ES-I3 (cell line): ENCODE measurements at regions not wholly inside any gene's neighbourhood (a gene's known extent, or its start where the extent isn't known, plus 50 kb on each side); places are given as distances from the start of the nearest gene placed in this dataset.
"Not testable (repeated sequence)": the region's sequence is repeated elsewhere in the genome, so short reads cannot be mapped to it uniquely, and the experiment has no call there.

Experiments
- H3K36me3 ChIP-seq: 2 replicates; pipeline ENCODE4 v1.6.1; 2013; ENCODE audit warnings: mild to moderate bottlenecking, low read length, control low read depth, moderate library complexity; ENCODE audit not compliant: insufficient read depth
- H3K4me1 ChIP-seq: 2 replicates; pipeline ENCODE4 v1.6.1; 2013; ENCODE audit warnings: mild to moderate bottlenecking, control low read depth, low read length; ENCODE audit not compliant: insufficient read depth
- H3K9ac ChIP-seq: 2 replicates; pipeline ENCODE4 v1.6.1; 2013; ENCODE audit warnings: low read depth, mild to moderate bottlenecking, low read length, moderate library complexity
- H3K9me3 ChIP-seq: 2 replicates; pipeline ENCODE4 v1.6.1; 2013; ENCODE audit warnings: mild to moderate bottlenecking, low read length, moderate library complexity; ENCODE audit not compliant: control insufficient read depth, insufficient read depth

DNA sequence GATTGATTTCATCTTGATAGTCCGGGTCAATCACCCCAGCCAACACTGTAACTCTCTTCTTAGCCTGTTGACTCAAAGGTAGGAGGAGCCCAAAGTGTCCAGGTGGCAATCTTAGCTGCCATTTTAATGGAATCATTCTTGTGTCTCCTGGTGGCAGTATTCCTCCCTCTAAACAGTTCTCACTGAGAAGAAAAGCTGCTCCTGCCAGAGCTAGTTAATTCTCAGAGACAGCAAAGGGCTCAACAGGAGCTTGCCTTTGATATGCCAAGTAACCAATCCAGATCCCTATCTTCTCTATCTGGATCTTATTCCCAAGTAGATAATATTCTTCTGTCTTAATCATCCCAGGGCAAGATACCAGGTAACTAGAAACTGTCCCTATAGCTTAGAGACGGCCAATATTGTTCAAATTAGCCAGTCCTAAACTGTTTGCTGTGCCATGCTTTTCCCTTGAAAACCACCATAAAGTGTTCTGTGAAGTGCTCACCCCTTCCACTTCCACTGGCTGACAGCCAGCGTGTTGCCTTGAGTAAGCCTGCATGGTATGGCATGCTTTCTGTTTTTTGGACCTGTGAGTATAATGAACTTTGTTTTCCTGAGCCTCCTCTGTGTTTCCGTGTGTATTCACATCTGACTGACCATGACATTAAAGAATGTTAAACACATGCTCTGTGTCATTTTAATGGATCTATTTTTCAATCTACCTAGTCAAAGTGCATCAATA is 463.7 kb upstream of the SLITRK5 start:
- no peak overlapping the region for H3K9ac ChIP-seq
- no peaks in the 10 kb centered on the region for H3K9me3 ChIP-seq
- H3K36me3 ChIP-seq: no peaks in the 10 kb centered on the region
- H3K4me1 ChIP-seq: no peaks in the 10 kb centered on the region

DNA sequence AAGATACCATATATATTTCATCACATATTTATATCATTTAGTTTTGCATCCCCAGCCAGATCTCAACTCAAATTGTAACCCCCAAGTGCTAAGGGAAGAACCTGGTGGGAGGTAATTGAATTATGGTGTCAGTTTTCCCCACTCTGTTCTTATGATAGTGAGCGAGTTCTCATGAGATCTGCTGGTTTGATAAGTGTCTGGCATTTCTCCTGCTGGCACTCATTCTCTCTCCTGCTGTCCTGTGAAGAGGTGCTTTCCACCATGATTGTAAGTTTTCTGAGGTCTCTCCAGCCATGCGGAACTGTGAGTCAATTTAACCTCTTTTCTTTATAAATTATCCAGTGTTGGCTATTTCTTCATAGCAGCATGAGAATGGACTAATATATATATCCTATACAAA is 462.5 kb upstream of the SLITRK5 start:
- Histone ChIP-seq H3K4me1 (no peaks in the 10 kb centered on the region), H3K9me3 (no peaks in the 10 kb centered on the region), H3K36me3 (no peaks in the 10 kb centered on the region), H3K9ac (no peak overlapping the region)

DNA sequence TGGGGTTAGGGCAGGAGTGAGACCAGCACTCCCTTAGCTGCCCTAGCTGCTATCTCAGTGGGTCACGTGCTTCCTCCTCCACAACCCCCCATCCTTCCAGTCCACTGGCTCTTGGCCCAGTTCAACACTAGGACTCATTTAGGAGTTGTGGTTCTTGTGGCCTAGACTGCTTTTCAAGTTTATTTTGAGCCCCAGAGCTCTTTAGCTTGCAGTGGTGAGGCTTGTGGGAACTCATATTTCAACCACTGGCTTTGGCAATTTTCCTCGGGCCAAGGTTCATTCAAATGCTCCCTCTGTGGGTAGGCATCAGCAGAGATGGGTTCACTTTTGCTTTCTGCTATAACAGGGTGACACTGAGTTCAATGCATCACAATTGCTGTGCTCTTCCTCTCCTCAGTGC is 436.2 kb upstream of the SLITRK5 start:
- Histone ChIP-seq H3K9ac (no peak overlapping the region), H3K4me1 (no peaks in the 10 kb centered on the region)

DNA sequence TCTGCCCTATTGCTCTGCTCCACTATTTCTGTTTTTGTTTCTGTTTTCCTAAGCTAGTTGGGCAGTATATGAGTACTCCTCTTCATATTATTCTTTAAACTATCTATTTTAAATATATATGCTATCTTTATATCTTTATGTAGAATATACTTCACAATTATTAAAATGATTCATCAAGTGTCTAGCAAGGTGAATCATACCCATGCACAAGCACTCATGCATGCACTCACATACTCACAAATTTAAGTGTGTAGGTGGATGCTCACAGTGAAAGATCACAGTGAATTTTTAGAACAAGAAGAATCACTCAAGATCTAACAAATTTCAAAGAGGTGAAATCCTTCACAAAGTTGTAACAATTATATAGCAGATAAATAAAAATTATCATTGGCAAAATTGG is 435.6 kb upstream of the SLITRK5 start:
- no peaks in the 10 kb centered on the region for H3K36me3 ChIP-seq
- no peaks in the 10 kb centered on the region for H3K9me3 ChIP-seq
- H3K4me1 ChIP-seq: no peaks in the 10 kb centered on the region
- H3K9ac ChIP-seq: no peak overlapping the region

More for the DNA sequence above, 436.2 kb upstream of the SLITRK5 start:
- Histone ChIP-seq H3K36me3 (no peaks in the 10 kb centered on the region), H3K9me3 (no peaks in the 10 kb centered on the region)

DNA sequence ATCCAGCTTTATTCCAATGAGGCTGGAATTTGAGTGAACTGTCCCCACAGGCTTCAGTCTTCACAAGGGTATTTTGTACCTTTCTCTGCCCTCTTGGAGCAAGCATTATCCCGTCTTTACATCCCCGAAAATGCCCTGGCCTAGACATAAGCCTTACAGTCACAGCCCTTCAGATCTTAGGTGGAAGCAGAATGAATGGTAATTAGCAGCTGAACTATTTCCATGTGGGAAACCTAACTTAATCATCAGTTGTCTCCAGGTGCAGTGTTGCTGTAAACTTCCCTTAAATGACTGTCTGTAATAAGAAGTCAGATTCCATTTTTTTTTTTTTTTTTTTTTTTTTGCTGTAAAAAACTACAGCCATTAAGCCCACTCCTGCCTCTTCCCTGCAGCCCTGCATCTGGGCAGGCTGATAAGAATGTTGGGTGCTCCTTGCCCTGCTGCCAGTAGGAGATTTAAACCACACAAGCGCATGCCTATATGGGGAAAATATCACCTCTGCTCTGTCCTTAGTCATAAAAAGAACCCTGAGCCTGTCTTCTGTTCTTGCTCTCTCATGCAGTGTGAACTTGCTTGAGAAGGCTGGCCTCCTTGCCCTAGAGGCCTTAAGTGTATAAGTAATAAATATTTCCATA is 426.8 kb upstream of the SLITRK5 start:
- Histone ChIP-seq H3K4me1 (peaks cover 11% of the 10 kb centered on the region), H3K9me3 (no peaks in the 10 kb centered on the region), H3K36me3 (no peaks in the 10 kb centered on the region), H3K9ac (no peak overlapping the region)

DNA sequence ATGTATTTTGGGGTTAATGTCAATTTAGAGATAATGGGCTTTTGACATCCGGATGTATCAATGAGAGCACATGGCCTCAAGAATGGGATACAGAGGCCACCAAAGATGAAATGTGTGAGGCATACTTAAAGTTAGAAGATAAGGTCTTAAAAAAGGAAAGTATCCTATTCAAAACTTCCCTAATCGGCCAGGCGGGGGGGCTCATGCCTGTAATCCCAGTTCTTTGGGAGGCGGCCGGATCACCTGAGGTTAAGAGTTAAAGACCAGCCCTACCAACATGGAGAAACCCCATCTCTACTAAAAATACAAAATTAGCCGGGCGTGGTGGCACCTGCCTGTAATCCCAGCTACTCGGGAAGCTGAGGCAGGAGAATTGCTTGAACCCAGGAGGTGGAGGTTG is 421.3 kb upstream of the SLITRK5 start:
- not testable (repeated sequence) for H3K36me3 ChIP-seq, H3K9me3 ChIP-seq, H3K4me1 ChIP-seq, H3K9ac ChIP-seq

DNA sequence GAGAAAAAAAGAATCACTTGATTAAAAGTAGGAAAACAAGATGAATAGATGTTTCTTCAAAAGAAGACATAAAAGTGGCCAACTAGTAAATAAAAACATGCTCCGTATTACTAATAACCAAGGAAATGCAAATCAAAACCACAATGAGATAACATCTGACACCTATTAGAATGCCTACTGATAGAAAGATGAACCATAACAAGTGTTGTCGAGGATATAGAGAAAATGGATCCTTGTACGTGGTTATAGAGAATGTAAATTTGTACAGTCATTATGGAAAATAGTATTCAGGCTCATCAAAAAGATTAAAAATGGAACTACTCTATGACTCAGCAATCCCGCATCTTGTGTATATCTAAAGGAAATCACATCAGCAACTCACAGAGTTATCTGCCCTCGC is 415.8 kb upstream of the SLITRK5 start:
- H3K9me3 ChIP-seq: no peaks in the 10 kb centered on the region
- H3K9ac ChIP-seq: no peak overlapping the region
- no peaks in the 10 kb centered on the region for H3K36me3 ChIP-seq
- no peaks in the 10 kb centered on the region for H3K4me1 ChIP-seq

DNA sequence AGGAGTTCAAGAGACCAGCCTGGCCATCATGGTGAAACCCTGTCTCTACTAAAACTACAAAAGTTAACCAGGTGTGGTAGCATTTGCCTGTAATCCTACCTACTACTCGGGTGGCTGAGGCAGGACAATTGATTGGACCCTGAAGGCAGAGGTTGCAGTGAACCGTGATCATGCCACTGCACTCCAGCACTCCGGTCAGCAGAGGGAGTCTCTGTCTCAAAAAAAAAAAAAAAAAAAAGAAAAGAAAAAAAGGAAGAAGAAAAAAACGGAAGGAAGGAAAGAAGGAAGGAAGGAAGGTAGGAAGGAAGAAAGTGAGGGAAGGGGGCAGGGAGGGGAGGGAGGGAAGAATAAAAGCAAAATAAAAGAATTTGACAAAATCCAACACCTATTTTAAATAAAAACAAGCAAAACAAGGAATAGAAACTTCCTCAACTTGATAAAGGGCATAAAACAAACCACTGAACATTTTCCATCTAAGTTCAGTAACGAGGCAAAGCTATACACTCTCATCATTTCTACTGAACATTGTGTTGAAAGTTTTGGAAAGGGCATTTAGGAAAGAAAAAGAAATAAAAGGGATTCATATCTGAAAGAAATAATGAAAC is 411.6 kb upstream of the SLITRK5 start:
- no peaks in the 10 kb centered on the region for H3K4me1 ChIP-seq
- no peaks in the 10 kb centered on the region for H3K36me3 ChIP-seq
- H3K9ac ChIP-seq: no peak overlapping the region
- H3K9me3 ChIP-seq: no peaks in the 10 kb centered on the region

DNA sequence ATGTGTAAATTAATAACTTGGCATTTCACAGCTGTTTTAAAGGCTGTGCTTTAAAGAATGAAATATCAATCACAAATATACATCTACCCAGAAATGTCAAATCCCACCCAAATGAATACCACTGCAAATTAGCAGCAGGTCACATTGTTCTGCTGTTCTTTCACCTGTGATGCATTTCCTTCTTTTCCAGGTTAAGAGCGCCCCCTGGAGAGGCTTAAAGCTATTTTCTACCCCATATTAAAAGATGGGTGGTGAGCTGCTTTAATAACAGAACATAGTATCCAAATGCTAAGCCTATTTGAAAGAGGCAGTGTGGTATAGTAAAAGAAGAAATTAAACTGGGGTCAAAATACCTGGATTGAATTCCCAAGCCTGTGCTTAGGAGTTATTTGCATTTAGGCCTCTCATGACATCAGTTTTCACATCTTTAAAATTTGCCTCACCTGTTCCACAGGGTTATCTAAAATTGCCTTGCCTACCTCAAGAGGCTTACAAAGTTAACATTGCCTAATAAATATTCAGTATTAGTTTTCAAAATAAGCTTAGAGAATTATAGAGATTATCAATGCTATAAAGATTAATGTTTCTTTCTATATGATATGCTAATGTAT is 396.9 kb upstream of the SLITRK5 start:
- peaks cover 4% of the 10 kb centered on the region; the same call in 1 of the 2 replicates for H3K4me1 ChIP-seq
- H3K9ac ChIP-seq: no peak overlapping the region
- no peaks in the 10 kb centered on the region for H3K9me3 ChIP-seq
- H3K36me3 ChIP-seq: no peaks in the 10 kb centered on the region

DNA sequence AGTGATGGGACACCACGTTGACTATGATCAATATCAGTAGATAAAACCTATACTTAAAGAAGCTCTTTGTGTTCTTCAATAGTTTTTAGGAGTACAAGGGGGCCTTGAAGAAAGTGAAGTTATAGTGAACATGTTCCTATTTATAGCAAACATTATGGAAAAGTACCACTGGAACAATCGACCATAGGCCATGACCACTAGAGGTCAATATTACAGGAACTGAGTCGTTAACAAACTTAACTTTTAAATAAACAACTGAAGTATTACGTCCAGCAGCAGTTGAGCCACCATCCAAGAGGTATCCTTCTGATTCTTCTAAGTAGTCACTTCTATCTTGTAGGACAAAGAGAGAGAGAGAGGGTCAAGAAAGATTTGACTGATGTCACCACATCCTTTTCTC is 391.0 kb upstream of the SLITRK5 start:
- Histone ChIP-seq H3K9ac (no peak overlapping the region), H3K9me3 (no peaks in the 10 kb centered on the region)

DNA sequence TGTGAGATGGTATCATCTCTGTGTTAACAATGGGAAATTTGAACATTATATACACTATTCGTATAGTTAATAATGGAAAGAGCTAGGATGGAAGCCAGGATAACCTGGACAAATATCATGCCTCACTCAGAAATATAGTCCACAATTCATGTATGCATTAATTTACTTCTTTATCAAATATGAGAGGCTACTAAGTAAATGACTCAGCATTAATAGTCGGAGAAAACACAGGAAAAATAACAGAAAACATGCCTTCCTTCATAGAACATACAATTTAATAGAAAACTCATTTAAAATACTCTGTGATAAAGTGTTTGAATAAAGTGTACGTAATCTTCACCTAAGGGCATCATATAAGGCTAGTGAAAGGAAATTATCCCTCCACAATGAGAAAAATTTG is 383.4 kb upstream of the SLITRK5 start:
- Histone ChIP-seq H3K9me3 (no peaks in the 10 kb centered on the region), H3K9ac (no peak overlapping the region), H3K36me3 (no peaks in the 10 kb centered on the region), H3K4me1 (no peaks in the 10 kb centered on the region)

More for the DNA sequence above, 391.0 kb upstream of the SLITRK5 start:
- Histone ChIP-seq H3K36me3 (no peaks in the 10 kb centered on the region), H3K4me1 (0 out of 2 replicates have a peak, but pooled peaks cover 2% of the 10 kb centered on the region)

DNA sequence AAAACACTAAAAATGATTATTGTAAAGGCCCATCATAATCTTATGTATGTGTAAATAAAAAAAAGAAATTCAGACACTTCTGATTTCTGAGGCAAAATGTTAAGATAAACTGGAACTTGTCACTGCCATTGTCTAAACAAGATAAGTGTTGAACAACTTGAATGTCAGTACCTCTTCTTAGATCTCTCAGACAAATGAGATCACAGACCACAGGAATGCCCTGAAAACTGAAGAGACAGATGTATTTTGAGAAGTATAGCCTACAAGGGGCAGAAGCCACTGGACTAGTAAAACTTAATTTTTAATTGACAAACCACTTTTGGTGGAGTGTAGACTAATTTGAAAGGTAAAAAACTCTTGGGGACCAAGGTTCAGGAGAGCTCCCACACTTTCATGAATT is 375.5 kb upstream of the SLITRK5 start:
- Histone ChIP-seq H3K9me3 (no peaks in the 10 kb centered on the region), H3K36me3 (no peaks in the 10 kb centered on the region), H3K4me1 (no peaks in the 10 kb centered on the region), H3K9ac (no peak overlapping the region)

DNA sequence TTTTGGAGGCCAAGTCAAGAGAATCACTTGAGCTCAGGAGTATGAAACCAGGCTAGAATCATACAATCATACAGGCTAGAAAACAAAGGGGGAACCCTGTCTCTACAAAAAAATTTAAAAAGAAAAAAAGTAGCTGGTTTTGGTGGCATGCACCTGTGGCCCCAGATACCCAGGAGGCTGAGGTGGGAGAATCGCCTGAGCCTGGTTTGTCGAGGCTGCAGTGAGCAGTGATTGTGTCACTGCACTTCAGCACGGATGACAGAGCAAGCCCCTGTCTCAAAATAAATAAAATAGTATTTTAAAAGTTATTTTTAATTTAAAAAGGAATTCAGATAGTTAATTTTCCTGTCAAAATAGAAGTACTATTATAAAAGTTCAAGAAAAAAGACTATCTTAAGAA is 369.1 kb upstream of the SLITRK5 start:
- no peaks in the 10 kb centered on the region for H3K9me3 ChIP-seq
- H3K36me3 ChIP-seq: no peaks in the 10 kb centered on the region
- no peaks in the 10 kb centered on the region for H3K4me1 ChIP-seq
- no peak overlapping the region for H3K9ac ChIP-seq

DNA sequence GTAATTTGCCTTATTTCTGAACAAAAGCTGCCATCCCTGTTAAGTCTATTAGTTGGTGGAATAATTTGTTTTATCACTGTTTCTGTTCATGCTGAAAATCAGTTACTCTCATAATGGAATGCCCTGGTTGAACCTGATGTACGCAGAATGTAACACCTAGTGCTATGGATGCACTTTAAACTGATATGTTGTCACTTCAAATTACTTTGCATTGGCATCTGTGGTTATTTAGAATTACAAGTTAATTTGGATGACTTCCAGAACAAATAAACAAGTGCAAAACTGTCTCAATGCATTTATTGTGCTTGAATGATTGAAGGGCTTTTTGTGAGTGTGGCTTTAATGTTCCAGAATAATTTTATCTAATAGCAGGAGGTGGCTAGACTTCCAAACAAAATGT is 368.2 kb upstream of the SLITRK5 start:
- Histone ChIP-seq H3K4me1 (no peaks in the 10 kb centered on the region), H3K36me3 (no peaks in the 10 kb centered on the region), H3K9me3 (no peaks in the 10 kb centered on the region), H3K9ac (no peak overlapping the region)

DNA sequence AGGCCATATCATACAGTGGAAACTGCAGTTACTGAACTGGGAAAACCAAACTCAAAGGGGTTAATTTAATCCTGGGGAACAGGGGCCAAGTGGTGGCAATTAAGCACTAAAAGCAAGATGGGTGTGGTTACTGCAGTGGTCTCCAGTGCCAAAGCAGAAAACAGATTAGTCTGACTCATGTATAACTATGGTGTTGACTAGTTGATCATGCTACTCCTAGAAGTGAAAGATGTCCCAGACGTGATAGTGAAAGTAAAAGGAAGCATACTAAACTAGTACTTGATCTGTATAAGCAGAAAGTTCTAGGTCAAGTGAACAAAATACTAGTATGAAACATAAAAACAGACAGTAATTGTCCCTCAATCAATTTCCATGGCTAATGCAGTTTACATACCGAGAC is 360.0 kb upstream of the SLITRK5 start:
- no peaks in the 10 kb centered on the region for H3K9me3 ChIP-seq

More for the DNA sequence above, 360.0 kb upstream of the SLITRK5 start:
- Histone ChIP-seq H3K4me1 (no peaks in the 10 kb centered on the region), H3K9ac (no peak overlapping the region), H3K36me3 (no peaks in the 10 kb centered on the region)
